Transverse colon (tissue), 4 donors: ENCODE measurements at regions not wholly inside any gene's neighbourhood (a gene's known extent, or its start where the extent isn't known, plus 50 kb on each side); places are given as distances from the start of the nearest gene placed in this dataset.

ENCODE experiments used
- DNase-seq: peaks from one replicate; pipeline ENCODE4 v3.0.0-alpha.2; 2019
- H3K27ac ChIP-seq, 4 donors: fragments of 200-600 bp; sonication (generic); 2 replicates each; pipeline ENCODE4 v1.5.1; 2016 to 2018; ENCODE audit warnings: inconsistent platforms in 4 of 4
- H3K27me3 ChIP-seq: fragments of 200-600 bp; sonication (generic); 2 replicates; pipeline ENCODE4 v1.5.1; 2017; ENCODE audit warnings: inconsistent platforms
- H3K36me3 ChIP-seq, 4 donors: fragments of 200-600 bp; sonication (generic); 2 replicates each; pipeline ENCODE4 v1.5.1; 2017 to 2019; ENCODE audit warnings: inconsistent platforms in 4 of 4
- H3K4me1 ChIP-seq, 4 donors: fragments of 200-600 bp; sonication (generic); 2 replicates each; pipeline ENCODE4 v1.5.1; 2017 to 2020; ENCODE audit warnings: inconsistent platforms in 4 of 4
- H3K4me3 ChIP-seq, 4 donors: fragments of 200-600 bp; sonication (generic); 1 replicate in 1 of 4; 2 replicates in 3 of 4; pipeline versions ENCODE4 v1.5.1 to v1.6.1; 2017 to 2019; ENCODE audit warnings: inconsistent platforms in 4 of 4
- H3K9me3 ChIP-seq, 2 donors: fragments of 200-600 bp; sonication (generic); 2 replicates each; pipeline ENCODE4 v1.5.1; 2017 to 2019; ENCODE audit warnings: inconsistent platforms in 2 of 2
- EP300 ChIP-seq: sonication (generic); formaldehyde crosslinking; IDR thresholded peaks from one replicate; pipeline ENCODE4 v1.6.1; 2017; ENCODE audit warnings: antibody characterized with exemption, low read depth
- POLR2A ChIP-seq: fragments of 450-650 bp; IDR thresholded peaks from one replicate; pipeline ENCODE4 v1.6.1; 2016; ENCODE audit warnings: antibody characterized with exemption, mild to moderate bottlenecking, moderate library complexity
- POLR2AphosphoS5 ChIP-seq, 3 donors: sonication (generic); formaldehyde crosslinking; IDR thresholded peaks; one replicate each; pipeline ENCODE4 v1.6.1; 2016; ENCODE audit warnings: antibody characterized with exemption in 3 of 3
- WGBS, 2 donors: methylation state at CpG; one replicate each; pipeline ENCODE4 v1.1.5; 2018; ENCODE audit warnings: low coverage in 1 of 2; 5-methylcytosine and 5-hydroxymethylcytosine counted together
- in situ Hi-C, 4 donors: fragments of 200-750 bp; cut with MboI; loops; one replicate each; pipeline versions ENCODE4 v1.15.0 to v1.15.1; 2017; ENCODE audit warnings: low sequenced_read_pairs in 3 of 4, low pct_ligation_motif_present in 1 of 4, low pct_unique_long_range_greater_than_20kb in 1 of 4
- intact Hi-C: fragments of 100-400 bp; cut with DNase I; formaldehyde crosslinking; loops from one replicate; pipeline ENCODE4 v1.15.1; 2023; ENCODE audit warnings: low total_unique reads
- TF ChIP-seq, protein P1 (sequence below), 5 experiments: fragments of 200-600 bp in 3 of 5; fragments of 450-650 bp in 2 of 5; sonication (generic) in 3 of 5; IDR thresholded peaks; 1 replicate in 2 of 5; 2 replicates in 3 of 5; pipeline ENCODE4 v1.5.1; 2016 to 2017; ENCODE audit warnings: antibody characterized with exemption in 5 of 5, inconsistent platforms in 3 of 5, mild to moderate bottlenecking in 2 of 5, moderate library complexity in 1 of 5

DNA sequence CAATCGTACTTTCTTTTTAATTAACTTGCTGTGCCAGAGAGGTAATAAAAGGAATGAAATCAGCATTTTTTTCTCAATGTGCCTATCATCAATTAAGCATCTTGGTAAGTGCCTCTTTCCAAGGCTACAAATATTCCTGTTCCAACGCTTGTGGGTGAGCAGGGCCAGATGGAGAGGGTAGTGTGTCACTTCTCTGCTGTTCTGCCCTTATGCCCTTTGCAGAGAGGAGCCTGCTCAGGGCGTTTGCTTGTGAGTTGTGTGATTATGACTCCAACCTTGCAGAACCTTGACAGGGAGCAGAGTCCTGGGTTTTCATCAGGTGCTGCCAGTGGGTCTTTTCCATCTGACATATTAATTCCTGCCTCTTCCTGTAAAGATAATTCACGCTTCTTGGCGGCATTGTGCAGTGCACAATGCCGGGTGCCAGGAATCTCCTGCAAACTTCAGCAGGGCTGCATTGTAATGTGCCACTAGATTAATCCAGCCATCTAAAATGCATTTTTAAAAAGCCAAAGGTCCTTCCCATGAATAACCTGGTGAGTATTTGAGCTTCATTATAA, 234.4 kb downstream of the ARHGAP12 start:
- intact Hi-C loops = no loop called here
- Histone ChIP-seq H3K4me3 (no peak overlapping the region), H3K9me3 (peaks cover 0 to 5% of the 10 kb centered on the region in 2 donors), H3K27ac (peak overlapping the region in 1 of 4 donors; percentile 15), H3K4me1 (peaks cover 4 to 27% (median 14%) of the 10 kb centered on the region in 4 donors), H3K27me3 (no peaks in the 10 kb centered on the region), H3K36me3 (no peaks in the 10 kb centered on the region)
- WGBS, 2 donors = 52 to 57% methylated on average over 2 to 6 of the region's 6 CpGs
- in situ Hi-C loops = no loop called here
- DNase-seq = no peak
- TF ChIP-seq POLR2AphosphoS5 (IDR thresholded peaks at IDR 0.05) (peak in 1 of 3 donors; percentile 13), EP300 (no peak)

DNA sequence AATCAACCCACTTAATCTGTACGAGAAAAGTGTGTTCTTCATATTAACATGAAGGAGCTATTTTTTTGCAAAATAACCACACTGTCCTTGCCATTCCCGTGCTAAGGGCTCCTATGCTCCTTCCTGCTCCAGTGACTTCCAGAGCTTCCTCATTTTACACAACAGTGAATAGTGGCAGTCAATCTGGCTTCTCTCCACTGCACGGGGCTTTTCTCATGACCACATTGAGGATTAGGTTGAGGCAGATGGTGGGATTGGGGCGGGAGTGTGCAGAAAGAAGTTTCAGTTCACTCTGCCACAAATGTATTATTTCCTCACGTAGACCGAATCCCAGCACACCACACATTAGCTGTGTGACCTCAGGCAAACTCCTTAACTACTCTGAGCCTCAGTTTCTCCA, 235.1 kb downstream of the ARHGAP12 start:
- WGBS, 2 donors = 53 to 69% methylated on average over 3 to 6 of the region's 6 CpGs
- Histone ChIP-seq H3K27ac (no peak overlapping the region), H3K36me3 (no peaks in the 10 kb centered on the region), H3K4me3 (no peak overlapping the region), H3K4me1 (peaks cover 4 to 20% (median 10%) of the 10 kb centered on the region in 4 donors), H3K9me3 (peaks cover 0 to 6% of the 10 kb centered on the region in 2 donors), H3K27me3 (no peaks in the 10 kb centered on the region)
- peak; percentile 25 for DNase-seq
- no peak for TF ChIP-seq EP300
- TF ChIP-seq POLR2AphosphoS5 (IDR thresholded peaks at IDR 0.05) = no peak
- TF ChIP-seq POLR2A = no peak
- TF ChIP-seq, protein P1, sequence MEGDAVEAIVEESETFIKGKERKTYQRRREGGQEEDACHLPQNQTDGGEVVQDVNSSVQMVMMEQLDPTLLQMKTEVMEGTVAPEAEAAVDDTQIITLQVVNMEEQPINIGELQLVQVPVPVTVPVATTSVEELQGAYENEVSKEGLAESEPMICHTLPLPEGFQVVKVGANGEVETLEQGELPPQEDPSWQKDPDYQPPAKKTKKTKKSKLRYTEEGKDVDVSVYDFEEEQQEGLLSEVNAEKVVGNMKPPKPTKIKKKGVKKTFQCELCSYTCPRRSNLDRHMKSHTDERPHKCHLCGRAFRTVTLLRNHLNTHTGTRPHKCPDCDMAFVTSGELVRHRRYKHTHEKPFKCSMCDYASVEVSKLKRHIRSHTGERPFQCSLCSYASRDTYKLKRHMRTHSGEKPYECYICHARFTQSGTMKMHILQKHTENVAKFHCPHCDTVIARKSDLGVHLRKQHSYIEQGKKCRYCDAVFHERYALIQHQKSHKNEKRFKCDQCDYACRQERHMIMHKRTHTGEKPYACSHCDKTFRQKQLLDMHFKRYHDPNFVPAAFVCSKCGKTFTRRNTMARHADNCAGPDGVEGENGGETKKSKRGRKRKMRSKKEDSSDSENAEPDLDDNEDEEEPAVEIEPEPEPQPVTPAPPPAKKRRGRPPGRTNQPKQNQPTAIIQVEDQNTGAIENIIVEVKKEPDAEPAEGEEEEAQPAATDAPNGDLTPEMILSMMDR (IDR thresholded peaks at IDR 0.05) = no peak
- in situ Hi-C loops (no loop called here), intact Hi-C loops (no loop called here)

DNA sequence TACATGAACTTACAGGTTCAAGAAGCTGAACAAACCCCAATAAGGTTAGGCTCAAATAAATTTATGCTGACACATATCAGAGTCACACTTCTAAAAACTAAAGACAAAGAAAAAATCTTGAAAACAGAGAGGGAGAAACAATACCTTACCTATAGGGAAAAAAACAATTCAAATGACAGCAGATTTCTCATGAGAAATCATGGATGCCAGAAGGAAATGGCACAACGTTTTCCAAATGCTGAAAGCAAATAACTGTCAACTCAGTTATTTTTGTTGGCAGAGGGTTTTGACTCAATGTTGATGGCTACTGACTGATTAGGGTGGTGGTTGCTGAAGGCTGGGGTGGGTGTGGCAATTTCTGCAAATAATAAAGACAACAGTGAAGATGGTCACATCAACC, 239.4 kb downstream of the ARHGAP12 start:
- in situ Hi-C loops (no loop called here), intact Hi-C loops (no loop called here)
- TF ChIP-seq POLR2A (no peak), POLR2AphosphoS5 (IDR thresholded peaks at IDR 0.05) (no peak), EP300 (no peak)
- TF ChIP-seq, protein P1 (IDR thresholded peaks at IDR 0.05) = no peak
- H3K9me3 ChIP-seq = peaks cover 3 to 6% of the 10 kb centered on the region in 2 donors
- WGBS, 2 donors = 37 to 73% methylated on average over 1 of the region's 1 CpG
- no peak overlapping the region for H3K4me3 ChIP-seq
- no peaks in the 10 kb centered on the region for H3K27me3 ChIP-seq
- H3K4me1 ChIP-seq = peaks cover 0 to 3% (median 1%) of the 10 kb centered on the region in 4 donors
- DNase-seq = no peak
- no peak overlapping the region for H3K27ac ChIP-seq
- no peaks in the 10 kb centered on the region for H3K36me3 ChIP-seq

DNA sequence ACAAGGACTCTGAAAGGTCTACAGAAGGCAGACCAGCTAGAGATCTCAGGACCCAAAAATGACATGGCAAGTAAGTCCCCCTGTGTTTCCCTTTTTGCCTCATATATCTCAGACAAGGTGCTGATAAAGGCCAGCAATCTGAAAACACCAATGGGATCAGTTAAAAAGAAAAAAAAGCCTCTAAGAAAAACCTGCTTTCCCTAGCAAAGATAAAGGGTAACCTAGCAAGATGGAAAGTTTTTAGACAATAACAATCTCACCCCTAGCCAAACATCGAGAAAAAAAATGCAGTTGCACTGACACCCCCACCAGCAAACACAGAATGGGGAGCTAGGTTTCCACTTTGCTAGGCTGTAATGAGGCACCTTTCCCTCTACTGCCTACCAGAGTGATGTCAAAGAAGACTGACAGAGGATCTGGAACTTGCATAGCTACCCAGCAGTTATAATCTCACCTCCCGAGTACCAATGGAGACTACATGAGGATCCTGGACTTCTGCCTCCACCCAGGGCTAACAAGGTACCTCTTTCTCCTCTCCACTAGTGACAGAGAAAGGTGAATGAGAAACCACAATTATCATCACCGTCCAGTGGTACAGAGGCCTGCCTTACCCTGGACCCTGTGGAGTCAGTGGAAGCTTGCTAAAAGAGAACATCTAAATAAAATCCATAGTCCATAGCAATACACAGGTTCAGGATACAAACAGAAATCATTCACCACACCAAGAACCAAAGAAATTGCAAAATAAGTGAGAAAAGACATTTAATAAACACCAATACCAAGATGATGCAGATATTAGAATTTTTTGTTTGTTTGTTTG, 240.8 kb downstream of the ARHGAP12 start:
- Histone ChIP-seq H3K27me3 (no peaks in the 10 kb centered on the region), H3K4me3 (no peak overlapping the region), H3K4me1 (no peaks in the 10 kb centered on the region), H3K9me3 (peaks cover 16 to 17% of the 10 kb centered on the region in 2 donors), H3K36me3 (no peaks in the 10 kb centered on the region), H3K27ac (no peak overlapping the region)
- intact Hi-C loops = no loop called here
- in situ Hi-C loops = no loop called here
- TF ChIP-seq, protein P1 (IDR thresholded peaks at IDR 0.05) = no peak
- no peak for TF ChIP-seq EP300
- TF ChIP-seq POLR2A = no peak
- no peak for TF ChIP-seq POLR2AphosphoS5 (IDR thresholded peaks at IDR 0.05)
- no peak for DNase-seq
- WGBS, 2 donors = 92 to 100% methylated on average over 2 to 3 of the region's 3 CpGs
